ENCODE measurements at regions not wholly inside any gene's neighbourhood (a gene's known extent, or its start where the extent isn't known, plus 50 kb on each side); places are given as distances from the start of the nearest gene placed in this dataset.
"Not testable (repeated sequence)": the region's sequence is repeated elsewhere in the genome, so short reads cannot be mapped to it uniquely, and the experiment has no call there.

- FAIRE-seq: not testable (repeated sequence)
These were observed 73.8 kb upstream of the SAMD11 start for GRCh38 chr1:849873-850272.

- not testable (repeated sequence) for FAIRE-seq
These were observed 73.4 kb upstream of the SAMD11 start for GRCh38 chr1:850318-850717.

GRCh38 chr1:851398-851797 lies 72.3 kb upstream of the SAMD11 start:
- not testable (repeated sequence) for FAIRE-seq

- FAIRE-seq: not testable (repeated sequence)
These were observed 71.9 kb upstream of the SAMD11 start for GRCh38 chr1:851841-852240.

- not testable (repeated sequence) for FAIRE-seq
These were observed 68.3 kb upstream of the SAMD11 start for GRCh38 chr1:855202-855981.

- FAIRE-seq: not testable (repeated sequence)
These were observed 67.1 kb upstream of the SAMD11 start for GRCh38 chr1:856541-857057.

GRCh38 chr1:857926-858648 lies 65.6 kb upstream of the SAMD11 start:
- not testable (repeated sequence) for FAIRE-seq

GRCh38 chr1:858649-859041 lies 65.1 kb upstream of the SAMD11 start:
- not testable (repeated sequence) for FAIRE-seq

GRCh38 chr1:860941-861340 lies 62.8 kb upstream of the SAMD11 start:
- FAIRE-seq: not testable (repeated sequence)

- FAIRE-seq: no peak
These were observed 62.0 kb upstream of the SAMD11 start for GRCh38 chr1:861714-862113.

GRCh38 chr1:862601-863000 lies 61.1 kb upstream of the SAMD11 start:
- FAIRE-seq: not testable (repeated sequence)

GRCh38 chr1:865633-866032 lies 58.1 kb upstream of the SAMD11 start:
- not testable (repeated sequence) for FAIRE-seq

- no peak for FAIRE-seq
These were observed 57.6 kb upstream of the SAMD11 start for GRCh38 chr1:866095-866494.

GRCh38 chr1:866631-867299 lies 57.0 kb upstream of the SAMD11 start:
- not testable (repeated sequence) for FAIRE-seq

- not testable (repeated sequence) for FAIRE-seq
These were observed 56.2 kb upstream of the SAMD11 start for GRCh38 chr1:867550-867949.

- no peak for FAIRE-seq
These were observed 54.1 kb upstream of the SAMD11 start for GRCh38 chr1:869499-870244.
